GM23338 (cell line): ENCODE measurements at regions not wholly inside any gene's neighbourhood (a gene's known extent, or its start where the extent isn't known, plus 50 kb on each side); places are given as distances from the start of the nearest gene placed in this dataset.

ENCODE experiments used
- ATAC-seq: fragments of 200-7000 bp; cut with Tn5 transposase; 3 replicates; pipeline ENCODE4 v1.9.1; 2020
- DNase-seq: peaks from one replicate; pipeline ENCODE4 v3.0.0-alpha.2; 2015; ENCODE audit warnings: low spot score
- H2AFZ ChIP-seq: fragments of 200-600 bp; sonication (generic); 2 replicates; pipeline ENCODE4 v1.8.0; 2016; ENCODE audit warnings: antibody characterized with exemption, mild to moderate bottlenecking, moderate library complexity
- H3F3A ChIP-seq: fragments of 200-600 bp; sonication (generic); replicated peaks from 2 replicates; pipeline ENCODE4 v1.8.0; 2017; ENCODE audit warnings: antibody characterized with exemption, mixed run types, low read depth
- H3K27ac ChIP-seq: fragments of 200-600 bp; sonication (generic); 2 replicates; pipeline ENCODE4 v1.6.1; 2016; ENCODE audit warnings: low read depth
- H3K27me3 ChIP-seq: fragments of 200-600 bp; sonication (generic); 2 replicates; pipeline ENCODE4 v1.8.0; 2016; ENCODE audit warnings: mild to moderate bottlenecking, mixed run types, moderate library complexity; ENCODE audit not compliant: insufficient read depth
- H3K36me3 ChIP-seq: fragments of 200-600 bp; sonication (generic); 2 replicates; pipeline ENCODE4 v1.8.0; 2016; ENCODE audit warnings: mild to moderate bottlenecking; ENCODE audit not compliant: insufficient read depth
- H3K4me1 ChIP-seq: fragments of 200-600 bp; sonication (generic); 2 replicates; pipeline ENCODE4 v1.8.0; 2016; ENCODE audit warnings: mild to moderate bottlenecking, moderate library complexity; ENCODE audit not compliant: insufficient read depth
- H3K4me2 ChIP-seq: fragments of 200-600 bp; sonication (generic); 2 replicates; pipeline ENCODE4 v1.7.1; 2017; ENCODE audit warnings: mixed run types
- H3K4me3 ChIP-seq: fragments of 200-600 bp; sonication (generic); 2 replicates; pipeline ENCODE4 v1.6.1; 2016; ENCODE audit warnings: mixed run types
- H3K79me2 ChIP-seq: fragments of 200-600 bp; sonication (generic); replicated peaks from 2 replicates; pipeline ENCODE4 v1.8.0; 2017; ENCODE audit warnings: mild to moderate bottlenecking; ENCODE audit not compliant: insufficient read depth
- H3K9me2 ChIP-seq: fragments of 200-600 bp; sonication (generic); 2 replicates; pipeline ENCODE4 v1.8.0; 2017; ENCODE audit not compliant: insufficient read depth
- H4K20me1 ChIP-seq: fragments of 200-600 bp; sonication (generic); replicated peaks from 2 replicates; pipeline ENCODE4 v1.8.0; 2017; ENCODE audit warnings: mild to moderate bottlenecking; ENCODE audit not compliant: insufficient read depth
- H3K27ac Mint-ChIP-seq: 2 replicates; pipeline ENCODE4 v1.8.0; 2020; ENCODE audit warnings: inconsistent platforms, mild to moderate bottlenecking, moderate library complexity, mixed read lengths
- H3K27me3 Mint-ChIP-seq: 3 replicates; pipeline ENCODE4 v1.8.0; 2022; ENCODE audit warnings: low read depth, mild to moderate bottlenecking, moderate library complexity, mixed read lengths, inconsistent platforms; ENCODE audit not compliant: insufficient read depth, poor library complexity
- H3K36me3 Mint-ChIP-seq: 3 replicates; pipeline ENCODE4 v1.8.0; 2021; ENCODE audit warnings: low read depth, mild to moderate bottlenecking, inconsistent platforms, moderate library complexity, mixed read lengths
- H3K4me1 Mint-ChIP-seq: 3 replicates; pipeline ENCODE4 v1.8.0; 2020; ENCODE audit warnings: mild to moderate bottlenecking, inconsistent platforms, mixed read lengths
- H3K4me3 Mint-ChIP-seq: 3 replicates; pipeline ENCODE4 v1.8.0; 2021; ENCODE audit warnings: moderate library complexity, mild to moderate bottlenecking, inconsistent platforms, mixed read lengths
- H3K9me3 Mint-ChIP-seq: 3 replicates; pipeline ENCODE4 v1.8.0; 2020; ENCODE audit warnings: moderate library complexity, mild to moderate bottlenecking, inconsistent platforms, mixed read lengths
- ETS1 ChIP-seq: IDR thresholded peaks from 2 replicates; pipeline ENCODE4 v1.6.1; 2016; ENCODE audit warnings: antibody characterized with exemption
- EZH2 ChIP-seq: fragments of 200-600 bp; sonication (generic); IDR thresholded peaks from one replicate; pipeline ENCODE4 v1.8.0; 2017; ENCODE audit warnings: antibody characterized with exemption, mild to moderate bottlenecking, low read depth; ENCODE audit not compliant: unreplicated experiment
- REST ChIP-seq: IDR thresholded peaks from one replicate; pipeline ENCODE4 v1.6.1; 2018; ENCODE audit warnings: antibody characterized with exemption; ENCODE audit not compliant: unreplicated experiment
- ZNF331 ChIP-seq: fragments of 250-450 bp; sonication (Bioruptor Pico); IDR thresholded peaks from 2 replicates; pipeline ENCODE4 v1.5.0; 2020; ENCODE audit warnings: low read depth, mild to moderate bottlenecking, moderate library complexity
- ZNF462 ChIP-seq: fragments of 250-450 bp; sonication (Bioruptor Pico); IDR thresholded peaks from 2 replicates; pipeline ENCODE4 v1.5.0; 2020; ENCODE audit warnings: mild to moderate bottlenecking, moderate library complexity
- TF ChIP-seq, protein P1 (sequence below), 2 experiments: fragments of 200-600 bp in 1 of 2; sonication (generic) in 1 of 2; conservative IDR thresholded peaks; 2 replicates each; pipeline versions ENCODE4 v1.5.1 to v1.6.1; 2016 to 2017; ENCODE audit warnings: antibody characterized with exemption in 2 of 2, low read depth in 2 of 2, mild to moderate bottlenecking in 2 of 2, moderate library complexity in 1 of 2

DNA sequence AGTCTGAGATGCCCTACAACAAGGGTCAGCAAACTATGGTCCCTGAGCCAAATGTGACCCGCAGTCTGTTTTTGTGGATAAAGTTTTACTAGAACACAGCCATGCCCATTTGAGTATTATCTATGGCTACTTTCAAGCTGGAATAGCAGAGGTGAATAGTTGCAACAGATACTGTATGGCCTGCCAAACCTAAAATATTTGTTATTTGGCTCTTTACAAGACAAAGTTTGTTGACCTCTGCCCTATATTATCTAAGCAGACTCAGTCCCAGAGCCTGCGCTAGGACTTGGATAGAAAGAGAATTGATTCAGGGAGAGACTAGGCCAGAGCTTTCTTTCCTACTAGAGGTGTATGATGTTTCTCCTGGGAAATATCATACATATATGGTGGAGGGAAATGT is 81.7 kb upstream of the NMNAT3 start:
- H3K36me3 ChIP-seq, result no peaks in the 10 kb centered on the region
- no peaks in the 10 kb centered on the region for H3K4me1 ChIP-seq
- H3K27ac ChIP-seq, result no peak overlapping the region

More for the DNA sequence above, 81.7 kb upstream of the NMNAT3 start:
- no peak for ATAC-seq
- Mint-ChIP-seq H3K36me3 (no peaks in the 10 kb centered on the region), H3K4me1 (no peaks in the 10 kb centered on the region), H3K9me3 (no peaks in the 10 kb centered on the region; the same call in 2 of the 3 replicates), H3K27ac (no peak overlapping the region), H3K27me3 (no peaks in the 10 kb centered on the region), H3K4me3 (no peak overlapping the region)
- Histone ChIP-seq H3K4me2 (no peak overlapping the region), H3K9me2 (peaks cover 7% of the 10 kb centered on the region; the same call in 1 of the 2 replicates), H3K4me3 (no peak overlapping the region), H2AFZ (no peak overlapping the region), H3K79me2 (no peaks in the 10 kb centered on the region), H3F3A (no peaks in the 10 kb centered on the region), H3K27me3 (no peaks in the 10 kb centered on the region), H4K20me1 (no peaks in the 10 kb centered on the region)
- no peak for DNase-seq
- TF ChIP-seq EZH2 (no peak), ZNF462 (no peak), ZNF331 (CRISPR knock-in tag) (no peak), REST (no peak), ETS1 (no peak)
- TF ChIP-seq, protein P1, sequence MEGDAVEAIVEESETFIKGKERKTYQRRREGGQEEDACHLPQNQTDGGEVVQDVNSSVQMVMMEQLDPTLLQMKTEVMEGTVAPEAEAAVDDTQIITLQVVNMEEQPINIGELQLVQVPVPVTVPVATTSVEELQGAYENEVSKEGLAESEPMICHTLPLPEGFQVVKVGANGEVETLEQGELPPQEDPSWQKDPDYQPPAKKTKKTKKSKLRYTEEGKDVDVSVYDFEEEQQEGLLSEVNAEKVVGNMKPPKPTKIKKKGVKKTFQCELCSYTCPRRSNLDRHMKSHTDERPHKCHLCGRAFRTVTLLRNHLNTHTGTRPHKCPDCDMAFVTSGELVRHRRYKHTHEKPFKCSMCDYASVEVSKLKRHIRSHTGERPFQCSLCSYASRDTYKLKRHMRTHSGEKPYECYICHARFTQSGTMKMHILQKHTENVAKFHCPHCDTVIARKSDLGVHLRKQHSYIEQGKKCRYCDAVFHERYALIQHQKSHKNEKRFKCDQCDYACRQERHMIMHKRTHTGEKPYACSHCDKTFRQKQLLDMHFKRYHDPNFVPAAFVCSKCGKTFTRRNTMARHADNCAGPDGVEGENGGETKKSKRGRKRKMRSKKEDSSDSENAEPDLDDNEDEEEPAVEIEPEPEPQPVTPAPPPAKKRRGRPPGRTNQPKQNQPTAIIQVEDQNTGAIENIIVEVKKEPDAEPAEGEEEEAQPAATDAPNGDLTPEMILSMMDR (conservative IDR thresholded peaks at IDR 0.05; ENCODE audit: low read depth in 2 of 2), result no peak
